Caco-2 (cell line): ENCODE measurements at regions not wholly inside any gene's neighbourhood (a gene's known extent, or its start where the extent isn't known, plus 50 kb on each side); places are given as distances from the start of the nearest gene placed in this dataset.

ENCODE experiments used
- BruUV-seq: library from RNA; stranded (reverse); fragments of 400-500 nt; replicated peaks from 2 replicates; lab custom pipeline; 2021; lab: Mats Ljungman, UMichigan
- CTCF ChIA-PET: fragments of 300-600 bp; sonication (Branson Sonifier 250); formaldehyde crosslinking; loops from one replicate; lab custom pipeline; 2022; ENCODE audit warnings: antibody characterized with exemption; lab: Charles Lee
- POLR2A ChIA-PET: fragments of 300-600 bp; sonication (Branson Sonifier 250); formaldehyde crosslinking; loops from one replicate; lab custom pipeline; 2022; ENCODE audit warnings: antibody characterized with exemption; lab: Charles Lee
- DNase-seq, 2 experiments: peaks; one replicate each; pipeline versions ENCODE4 v3.0.0 to v3.0.0-alpha.2; 2020 to 2022
- H3K27me3 ChIP-seq: replicated peaks from 2 replicates; pipeline ENCODE4 v1.6.0; 2011; ENCODE audit warnings: low read length; ENCODE audit not compliant: control insufficient read depth, insufficient read depth
- H3K36me3 ChIP-seq: 2 replicates; pipeline ENCODE4 v1.5.1; 2011; ENCODE audit warnings: low read length; ENCODE audit not compliant: control insufficient read depth, insufficient read depth
- H3K4me1 ChIP-seq: fragments of 250-450 bp; sonication (Bioruptor Pico); 2 replicates; pipeline ENCODE4 v1.5.1; 2020; ENCODE audit warnings: mild to moderate bottlenecking
- H3K4me3 ChIP-seq: 2 replicates; pipeline ENCODE4 v1.5.1; 2011; ENCODE audit warnings: low read depth, mild to moderate bottlenecking, control low read depth, low read length
- H3K9me3 ChIP-seq: fragments of 250-450 bp; sonication (Bioruptor Pico); 2 replicates; pipeline ENCODE4 v1.5.1; 2020; ENCODE audit warnings: mild to moderate bottlenecking, moderate library complexity
- H3K27ac Mint-ChIP-seq: one replicate; pipeline ENCODE4 v1.8.0; 2022; ENCODE audit warnings: mixed read lengths; ENCODE audit not compliant: unreplicated experiment
- H3K27me3 Mint-ChIP-seq: one replicate; pipeline ENCODE4 v1.8.0; 2022; ENCODE audit warnings: mixed read lengths; ENCODE audit not compliant: insufficient read depth, unreplicated experiment
- H3K36me3 Mint-ChIP-seq: one replicate; pipeline ENCODE4 v1.8.0; 2022; ENCODE audit warnings: mild to moderate bottlenecking, mixed read lengths; ENCODE audit not compliant: insufficient read depth, unreplicated experiment
- H3K4me1 Mint-ChIP-seq: one replicate; pipeline ENCODE4 v1.8.0; 2022; ENCODE audit warnings: low read depth, mixed read lengths; ENCODE audit not compliant: unreplicated experiment
- H3K4me3 Mint-ChIP-seq: one replicate; pipeline ENCODE4 v1.8.0; 2022; ENCODE audit warnings: mild to moderate bottlenecking, moderate library complexity, mixed read lengths; ENCODE audit not compliant: unreplicated experiment
- H3K9me3 Mint-ChIP-seq: one replicate; pipeline ENCODE4 v1.8.0; 2022; ENCODE audit warnings: mixed read lengths; ENCODE audit not compliant: unreplicated experiment
- intact Hi-C: fragments of 100-400 bp; cut with micrococcal nuclease; formaldehyde crosslinking; loops from one replicate; pipeline ENCODE4 v1.10.0; 2022; ENCODE audit not compliant: unreplicated experiment
- TF ChIP-seq, protein P1 (sequence below), 2 experiments: fragments of 200-600 bp in 1 of 2; IDR thresholded peaks; 1 replicate in 1 of 2; 2 replicates in 1 of 2; pipeline versions ENCODE4 v1.5.1 to v1.8.0; 2011 to 2022; ENCODE audit warnings: antibody characterized with exemption in 1 of 2, control low read depth in 1 of 2, inconsistent platforms in 1 of 2, low read depth in 1 of 2, low read length in 1 of 2, mild to moderate bottlenecking in 1 of 2, moderate library complexity in 1 of 2; ENCODE audit not compliant: insufficient read depth in 1 of 2, severe bottlenecking in 1 of 2, unreplicated experiment in 1 of 2

DNA sequence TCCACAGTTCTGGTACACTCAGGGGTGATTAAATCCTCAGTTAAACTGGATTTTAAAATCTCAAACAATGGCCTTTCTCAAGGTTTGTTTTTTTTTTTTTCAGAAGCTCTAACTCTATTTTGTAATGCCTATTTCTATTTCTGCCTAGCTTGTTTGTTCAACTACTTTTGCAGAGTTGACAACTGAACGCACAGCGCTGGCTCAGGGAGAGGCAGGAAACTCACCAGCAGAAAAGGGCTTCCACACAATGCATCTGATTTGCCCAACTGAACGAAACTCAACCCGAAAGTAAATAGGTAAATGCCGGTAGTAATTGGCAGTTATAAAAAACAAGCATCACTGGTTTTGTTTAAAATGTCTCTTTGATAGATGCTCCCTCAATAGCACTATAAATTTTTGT lies 52.7 kb upstream of the CNEP1R1 start:
- Histone ChIP-seq H3K4me3 (no peak overlapping the region), H3K4me1 (no peaks in the 10 kb centered on the region), H3K36me3 (no peaks in the 10 kb centered on the region), H3K27me3 (0 out of 2 replicates have a peak, but pooled peaks cover 2% of the 10 kb centered on the region), H3K9me3 (0 out of 2 replicates have a peak, but pooled peaks cover under 1% of the 10 kb centered on the region)
- POLR2A ChIA-PET: no interaction called here
- no peak for DNase-seq
- TF ChIP-seq, protein P1, sequence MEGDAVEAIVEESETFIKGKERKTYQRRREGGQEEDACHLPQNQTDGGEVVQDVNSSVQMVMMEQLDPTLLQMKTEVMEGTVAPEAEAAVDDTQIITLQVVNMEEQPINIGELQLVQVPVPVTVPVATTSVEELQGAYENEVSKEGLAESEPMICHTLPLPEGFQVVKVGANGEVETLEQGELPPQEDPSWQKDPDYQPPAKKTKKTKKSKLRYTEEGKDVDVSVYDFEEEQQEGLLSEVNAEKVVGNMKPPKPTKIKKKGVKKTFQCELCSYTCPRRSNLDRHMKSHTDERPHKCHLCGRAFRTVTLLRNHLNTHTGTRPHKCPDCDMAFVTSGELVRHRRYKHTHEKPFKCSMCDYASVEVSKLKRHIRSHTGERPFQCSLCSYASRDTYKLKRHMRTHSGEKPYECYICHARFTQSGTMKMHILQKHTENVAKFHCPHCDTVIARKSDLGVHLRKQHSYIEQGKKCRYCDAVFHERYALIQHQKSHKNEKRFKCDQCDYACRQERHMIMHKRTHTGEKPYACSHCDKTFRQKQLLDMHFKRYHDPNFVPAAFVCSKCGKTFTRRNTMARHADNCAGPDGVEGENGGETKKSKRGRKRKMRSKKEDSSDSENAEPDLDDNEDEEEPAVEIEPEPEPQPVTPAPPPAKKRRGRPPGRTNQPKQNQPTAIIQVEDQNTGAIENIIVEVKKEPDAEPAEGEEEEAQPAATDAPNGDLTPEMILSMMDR (IDR thresholded peaks at IDR 0.05; ENCODE audit: insufficient read depth in 1 of 2, low read depth in 1 of 2, low read length in 1 of 2, severe bottlenecking in 1 of 2, unreplicated experiment in 1 of 2): no peak
- H3K4me3 Mint-ChIP-seq: no peak overlapping the region
- intact Hi-C loops: no loop called here
- no TSS peak for BruUV-seq
- H3K4me1 Mint-ChIP-seq: peaks cover 9% of the 10 kb centered on the region
- CTCF ChIA-PET: interaction anchor here (0.9 kb wide), 1 partner anchor 15 kb away, joined by 3 read pairs; no protein-coding TSS in a partner anchor
- H3K36me3 Mint-ChIP-seq: no peaks in the 10 kb centered on the region
- peaks cover 4% of the 10 kb centered on the region for H3K27me3 Mint-ChIP-seq
- H3K9me3 Mint-ChIP-seq: no peaks in the 10 kb centered on the region
- H3K27ac Mint-ChIP-seq: no peak overlapping the region

DNA sequence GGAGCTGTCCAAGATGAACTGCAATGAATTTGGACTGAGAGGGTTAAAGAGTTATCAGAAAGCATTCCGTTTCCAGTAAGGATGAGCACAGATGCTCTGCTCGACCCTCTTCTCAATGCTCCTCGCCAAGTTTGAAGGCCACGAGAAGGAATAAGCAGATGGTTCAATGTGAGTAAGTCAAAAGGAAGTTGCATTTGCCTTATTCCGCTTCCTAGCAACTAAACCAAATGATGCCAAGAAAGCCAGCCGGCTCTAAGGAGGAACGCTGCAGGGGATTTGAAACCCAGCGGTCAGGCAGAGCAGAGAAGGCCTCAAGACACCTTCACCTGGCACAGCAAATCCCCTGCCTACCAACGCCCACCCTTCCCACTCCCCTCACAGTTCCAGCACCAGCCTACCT lies 52.1 kb upstream of the CNEP1R1 start:
- Mint-ChIP-seq H3K4me1 (peaks cover 9% of the 10 kb centered on the region), H3K36me3 (no peaks in the 10 kb centered on the region), H3K27me3 (peaks cover 4% of the 10 kb centered on the region), H3K4me3 (no peak overlapping the region), H3K27ac (no peak overlapping the region), H3K9me3 (no peaks in the 10 kb centered on the region)
- POLR2A ChIA-PET: no interaction called here
- TF ChIP-seq, protein P1 (IDR thresholded peaks at IDR 0.05; ENCODE audit: insufficient read depth in 1 of 2, low read depth in 1 of 2, low read length in 1 of 2, severe bottlenecking in 1 of 2, unreplicated experiment in 1 of 2): no peak
- intact Hi-C loops: no loop called here
- CTCF ChIA-PET: no interaction called here
- no peak for DNase-seq
- H3K36me3 ChIP-seq: no peaks in the 10 kb centered on the region
- no peaks in the 10 kb centered on the region for H3K4me1 ChIP-seq
- no TSS peak for BruUV-seq
- H3K9me3 ChIP-seq: 0 out of 2 replicates have a peak, but pooled peaks cover 3% of the 10 kb centered on the region
- no peak overlapping the region for H3K4me3 ChIP-seq
- H3K27me3 ChIP-seq: no peaks in the 10 kb centered on the region
